ENCODE measurements at regions not wholly inside any gene's neighbourhood (a gene's known extent, or its start where the extent isn't known, plus 50 kb on each side); places are given as distances from the start of the nearest gene placed in this dataset.
A peak's percentile ranks its signal among the peaks of the same experiment; 100 is the strongest.

GRCh38 chr5:169499990-169500505 is 83.5 kb upstream of the SPDL1 start:
- no peaks in the 10 kb centered on the region for H3K36me3 ChIP-seq
- 21 to 39% methylated on average over 2 of the region's 2 CpGs for WGBS, 2 donors
- no peaks in the 10 kb centered on the region for H3K27me3 ChIP-seq
- intact Hi-C loops (cut with DNase I): no loop called here
- TF ChIP-seq POLR2A (IDR thresholded peaks at IDR 0.05) (no peak), CTCF (IDR thresholded peaks at IDR 0.05) (no peak)
- H3K27ac ChIP-seq: peak overlapping the region in 1 of 3 donors; percentile 6
- no peaks in the 10 kb centered on the region for H3K9me3 ChIP-seq
- DNase-seq: peak; percentile 51 to 53
- no peak overlapping the region for H3K4me3 ChIP-seq (replicated peaks in 1 of 3)
- peaks cover 0 to 4% of the 10 kb centered on the region in 2 donors for H3K4me1 ChIP-seq

DNA sequence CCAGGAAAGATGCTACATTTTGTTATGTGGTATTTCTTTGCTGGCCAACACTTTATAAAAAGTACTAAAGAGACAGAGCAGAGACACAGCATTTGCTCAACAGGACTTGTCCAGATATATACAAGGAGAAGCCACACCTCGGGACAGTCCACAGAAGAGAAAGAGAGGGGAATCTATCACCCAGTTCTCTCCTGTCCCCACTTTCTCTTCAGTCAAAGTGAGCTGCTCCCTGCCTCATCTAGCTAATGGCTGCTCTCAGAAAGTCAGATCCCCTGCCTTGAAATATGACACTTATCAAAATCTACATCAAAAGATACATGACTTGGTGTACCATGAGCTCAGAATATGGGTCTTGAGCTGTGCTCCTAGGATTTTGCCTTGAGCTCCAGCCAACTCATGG is 86.7 kb upstream of the SPDL1 start:
- intact Hi-C loops (cut with DNase I): no loop called here
- 88 to 94% methylated on average over 1 of the region's 1 CpG for WGBS, 2 donors
- DNase-seq: no peak
- H3K27me3 ChIP-seq: no peaks in the 10 kb centered on the region
- H3K4me3 ChIP-seq (replicated peaks in 1 of 3): no peak overlapping the region
- H3K4me1 ChIP-seq: peaks cover 0 to 7% of the 10 kb centered on the region in 2 donors
- H3K27ac ChIP-seq: no peak overlapping the region
- no peak for TF ChIP-seq POLR2A (IDR thresholded peaks at IDR 0.05)
- no peak for TF ChIP-seq CTCF (IDR thresholded peaks at IDR 0.05)
- H3K9me3 ChIP-seq: no peaks in the 10 kb centered on the region
- no peaks in the 10 kb centered on the region for H3K36me3 ChIP-seq

DNA sequence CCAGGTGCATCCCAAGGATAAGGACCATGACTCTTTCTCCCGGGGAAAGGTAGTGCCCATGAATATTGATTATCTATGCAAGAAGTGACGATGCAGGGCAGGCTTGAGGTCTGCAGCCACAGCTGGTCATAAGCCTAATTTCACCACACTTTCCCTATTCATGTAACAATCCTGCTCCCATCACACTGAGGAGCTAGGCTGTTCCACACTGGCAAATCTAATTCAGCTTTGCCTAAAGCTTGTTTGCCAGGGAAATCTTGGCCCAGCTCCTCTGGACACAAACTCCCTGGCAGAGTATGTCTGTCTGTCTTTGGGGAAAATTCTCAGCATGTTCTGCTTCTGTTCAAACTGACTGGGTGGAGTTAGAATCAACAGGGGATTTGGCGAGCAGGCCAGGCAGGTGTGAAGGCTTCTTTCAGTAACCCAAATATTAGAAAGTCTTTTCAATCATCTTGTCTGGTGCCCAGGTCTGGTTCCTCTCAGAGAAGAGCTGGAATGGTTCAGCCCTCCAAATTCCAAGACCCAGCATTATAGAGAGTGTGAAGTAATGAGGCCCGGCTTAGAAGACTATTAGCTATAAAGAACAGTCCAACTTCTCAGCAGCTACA is 88.5 kb upstream of the SPDL1 start:
- TF ChIP-seq POLR2A (IDR thresholded peaks at IDR 0.05): no peak
- TF ChIP-seq CTCF (IDR thresholded peaks at IDR 0.05): no peak
- Histone ChIP-seq H3K36me3 (no peaks in the 10 kb centered on the region), H3K27me3 (no peaks in the 10 kb centered on the region), H3K4me3 (replicated peaks in 1 of 3) (no peak overlapping the region), H3K4me1 (peaks cover 0 to 3% of the 10 kb centered on the region in 2 donors), H3K27ac (no peak overlapping the region), H3K9me3 (no peaks in the 10 kb centered on the region)
- intact Hi-C loops (cut with DNase I): no loop called here
- WGBS, 2 donors: 68 to 83% methylated on average over 4 of the region's 4 CpGs
- DNase-seq: peak in 1 of 2 donors; percentile 17

GRCh38 chr5:169494383-169494935 is 89.1 kb upstream of the SPDL1 start:
- no peaks in the 10 kb centered on the region for H3K9me3 ChIP-seq
- TF ChIP-seq POLR2A (IDR thresholded peaks at IDR 0.05) (no peak), CTCF (IDR thresholded peaks at IDR 0.05) (no peak)
- intact Hi-C loops (cut with DNase I): no loop called here
- H3K36me3 ChIP-seq: no peaks in the 10 kb centered on the region
- H3K4me3 ChIP-seq (replicated peaks in 1 of 3): no peak overlapping the region
- peaks cover 0 to 3% of the 10 kb centered on the region in 2 donors for H3K4me1 ChIP-seq
- WGBS, 2 donors: 42 to 75% methylated on average over 2 of the region's 2 CpGs
- no peaks in the 10 kb centered on the region for H3K27me3 ChIP-seq
- H3K27ac ChIP-seq: no peak overlapping the region
- no peak for DNase-seq

GRCh38 chr5:169474226-169474625 is 109.3 kb upstream of the SPDL1 start:
- TF ChIP-seq POLR2A (IDR thresholded peaks at IDR 0.05) (no peak), CTCF (IDR thresholded peaks at IDR 0.05) (no peak)
- Histone ChIP-seq H3K4me1 (no peaks in the 10 kb centered on the region), H3K27ac (no peak overlapping the region), H3K36me3 (no peaks in the 10 kb centered on the region), H3K27me3 (no peaks in the 10 kb centered on the region), H3K9me3 (no peaks in the 10 kb centered on the region), H3K4me3 (replicated peaks in 1 of 3) (no peak overlapping the region)
- intact Hi-C loops (cut with DNase I): no loop called here
- no peak for DNase-seq
- WGBS, 2 donors: 80 to 82% methylated on average over 3 of the region's 3 CpGs

Measured in thyroid gland (tissue), 4 donors.